ENCODE measurements at regions not wholly inside any gene's neighbourhood (a gene's known extent, or its start where the extent isn't known, plus 50 kb on each side); places are given as distances from the start of the nearest gene placed in this dataset.

- no peak for TF ChIP-seq CEBPB (IDR thresholded peaks at IDR 0.05; ENCODE audit: low read depth, low read length)
- TF ChIP-seq CTCF (IDR thresholded peaks at IDR 0.05; ENCODE audit: control extremely low read depth in 1 of 3, insufficient read depth in 1 of 3, low read depth in 1 of 3, low read length in 3 of 3) = no peak
- no peak for TF ChIP-seq EP300 (IDR thresholded peaks at IDR 0.05; ENCODE audit: borderline replicate concordance in 1 of 2, low read depth in 2 of 2, low read length in 2 of 2)
- TF ChIP-seq GTF2F1 (IDR thresholded peaks at IDR 0.05; ENCODE audit: borderline replicate concordance, low read depth, low read length) = no peak
- TF ChIP-seq MAX (IDR thresholded peaks at IDR 0.05) = no peak
- no peak for TF ChIP-seq JUND (IDR thresholded peaks at IDR 0.05; ENCODE audit: low read length)
- no peak for TF ChIP-seq RAD21 (IDR thresholded peaks at IDR 0.05 in 1 of 2, conservative IDR thresholded peaks at IDR 0.05 in 1 of 2; ENCODE audit: low read depth in 2 of 2, low read length in 2 of 2)
- TF ChIP-seq SP2 (IDR thresholded peaks at IDR 0.05; ENCODE audit: low read length) = no peak
- no peak for TF ChIP-seq POLR2AphosphoS5 (IDR thresholded peaks at IDR 0.05; ENCODE audit: low read depth, low read length)
- no peak for TF ChIP-seq SP1 (IDR thresholded peaks at IDR 0.05; ENCODE audit: low read depth, low read length)
- TF ChIP-seq POLR2A (IDR thresholded peaks at IDR 0.05; ENCODE audit: control extremely low read depth in 1 of 2, low read depth in 2 of 2, low read length in 2 of 2) = no peak
Observed at GRCh38 chr12:115758877-115759620, 518.4 kb downstream of the MED13L start.

All from H1 (cell line).